GM18907 (cell line): ENCODE measurements at regions not wholly inside any gene's neighbourhood (a gene's known extent, or its start where the extent isn't known, plus 50 kb on each side); places are given as distances from the start of the nearest gene placed in this dataset.

Source experiments
- ATAC-seq: cut with Tn5 transposase; IDR thresholded peaks from one replicate; pipeline ENCODE4 v1.9.1; 2021; ENCODE audit warnings: mild to moderate bottlenecking, moderate library complexity; ENCODE audit not compliant: unreplicated experiment

- ATAC-seq, result no peak
Measured at GRCh38 chr1:69406244-69406643, 161.5 kb upstream of the LRRC7 start.

- no peak for ATAC-seq
Measured at GRCh38 chr1:69409731-69410456, 157.8 kb upstream of the LRRC7 start.

- ATAC-seq, result no peak
Measured at GRCh38 chr1:69410457-69410850, 157.3 kb upstream of the LRRC7 start.

- no peak for ATAC-seq
Measured at GRCh38 chr1:69410893-69411292, 156.8 kb upstream of the LRRC7 start.

GRCh38 chr1:69411617-69412016 lies 156.1 kb upstream of the LRRC7 start:
- no peak for ATAC-seq

GRCh38 chr1:69413129-69413528 lies 154.6 kb upstream of the LRRC7 start:
- no peak for ATAC-seq

- no peak for ATAC-seq
Measured at GRCh38 chr1:69414574-69414973, 153.1 kb upstream of the LRRC7 start.

GRCh38 chr1:69421286-69421685 lies 146.4 kb upstream of the LRRC7 start:
- no peak for ATAC-seq

- no peak for ATAC-seq
Measured at GRCh38 chr1:69425871-69426270, 141.9 kb upstream of the LRRC7 start.

GRCh38 chr1:69426401-69426800 lies 141.3 kb upstream of the LRRC7 start:
- ATAC-seq, result no peak

GRCh38 chr1:69433073-69433472 lies 134.6 kb upstream of the LRRC7 start:
- ATAC-seq, result no peak

GRCh38 chr1:69436151-69436550 lies 131.6 kb upstream of the LRRC7 start:
- no peak for ATAC-seq

GRCh38 chr1:69438056-69438795 lies 129.5 kb upstream of the LRRC7 start:
- ATAC-seq, result no peak

- ATAC-seq, result no peak
Measured at GRCh38 chr1:69441496-69441895, 126.2 kb upstream of the LRRC7 start.

- ATAC-seq, result no peak
Measured at GRCh38 chr1:69451196-69451595, 116.5 kb upstream of the LRRC7 start.

GRCh38 chr1:69455718-69456117 lies 112.0 kb upstream of the LRRC7 start:
- no peak for ATAC-seq

GRCh38 chr1:69459244-69459643 lies 108.5 kb upstream of the LRRC7 start:
- ATAC-seq, result no peak

- no peak for ATAC-seq
Measured at GRCh38 chr1:69475021-69475420, 92.7 kb upstream of the LRRC7 start.

- ATAC-seq, result no peak
Measured at GRCh38 chr1:69479734-69480133, 88.0 kb upstream of the LRRC7 start.

GRCh38 chr1:69483246-69483645 lies 84.5 kb upstream of the LRRC7 start:
- no peak for ATAC-seq

- no peak for ATAC-seq
Measured at GRCh38 chr1:69485616-69486015, 82.1 kb upstream of the LRRC7 start.

- no peak for ATAC-seq
Measured at GRCh38 chr1:69491416-69491815, 76.3 kb upstream of the LRRC7 start.

- no peak for ATAC-seq
Measured at GRCh38 chr1:69492286-69492685, 75.4 kb upstream of the LRRC7 start.
